ENCODE measurements at regions not wholly inside any gene's neighbourhood (a gene's known extent, or its start where the extent isn't known, plus 50 kb on each side); places are given as distances from the start of the nearest gene placed in this dataset.

DNA sequence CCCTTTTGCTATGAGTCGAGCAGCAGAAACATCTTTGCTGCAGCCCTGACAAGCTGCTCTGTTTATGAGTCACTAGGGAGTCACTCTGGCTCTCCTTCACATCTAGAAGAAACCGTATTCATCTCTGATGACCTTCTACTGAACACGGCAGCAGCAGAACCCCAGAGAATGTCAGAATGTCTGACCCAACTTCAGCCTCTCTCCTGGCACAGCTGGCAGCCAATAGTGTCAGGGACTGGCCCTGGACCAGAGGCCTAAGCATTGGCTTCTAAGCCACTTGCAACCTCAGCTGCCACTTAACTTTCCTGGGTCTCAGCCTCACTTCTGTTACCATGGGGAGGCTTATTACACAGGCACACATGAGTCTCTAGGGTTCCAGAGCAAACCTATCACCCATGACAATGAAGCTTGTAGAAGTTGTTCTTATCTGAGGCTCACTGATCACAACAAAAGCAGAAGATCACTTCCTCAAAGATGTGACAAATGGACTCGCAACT, 184.1 kb upstream of the TLE3 start:
- TF ChIP-seq, protein P1, sequence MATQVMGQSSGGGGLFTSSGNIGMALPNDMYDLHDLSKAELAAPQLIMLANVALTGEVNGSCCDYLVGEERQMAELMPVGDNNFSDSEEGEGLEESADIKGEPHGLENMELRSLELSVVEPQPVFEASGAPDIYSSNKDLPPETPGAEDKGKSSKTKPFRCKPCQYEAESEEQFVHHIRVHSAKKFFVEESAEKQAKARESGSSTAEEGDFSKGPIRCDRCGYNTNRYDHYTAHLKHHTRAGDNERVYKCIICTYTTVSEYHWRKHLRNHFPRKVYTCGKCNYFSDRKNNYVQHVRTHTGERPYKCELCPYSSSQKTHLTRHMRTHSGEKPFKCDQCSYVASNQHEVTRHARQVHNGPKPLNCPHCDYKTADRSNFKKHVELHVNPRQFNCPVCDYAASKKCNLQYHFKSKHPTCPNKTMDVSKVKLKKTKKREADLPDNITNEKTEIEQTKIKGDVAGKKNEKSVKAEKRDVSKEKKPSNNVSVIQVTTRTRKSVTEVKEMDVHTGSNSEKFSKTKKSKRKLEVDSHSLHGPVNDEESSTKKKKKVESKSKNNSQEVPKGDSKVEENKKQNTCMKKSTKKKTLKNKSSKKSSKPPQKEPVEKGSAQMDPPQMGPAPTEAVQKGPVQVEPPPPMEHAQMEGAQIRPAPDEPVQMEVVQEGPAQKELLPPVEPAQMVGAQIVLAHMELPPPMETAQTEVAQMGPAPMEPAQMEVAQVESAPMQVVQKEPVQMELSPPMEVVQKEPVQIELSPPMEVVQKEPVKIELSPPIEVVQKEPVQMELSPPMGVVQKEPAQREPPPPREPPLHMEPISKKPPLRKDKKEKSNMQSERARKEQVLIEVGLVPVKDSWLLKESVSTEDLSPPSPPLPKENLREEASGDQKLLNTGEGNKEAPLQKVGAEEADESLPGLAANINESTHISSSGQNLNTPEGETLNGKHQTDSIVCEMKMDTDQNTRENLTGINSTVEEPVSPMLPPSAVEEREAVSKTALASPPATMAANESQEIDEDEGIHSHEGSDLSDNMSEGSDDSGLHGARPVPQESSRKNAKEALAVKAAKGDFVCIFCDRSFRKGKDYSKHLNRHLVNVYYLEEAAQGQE (IDR thresholded peaks at IDR 0.05; ENCODE audit: insufficient read depth in 1 of 2, low read depth in 2 of 2, low read length in 2 of 2), result no peak
- TF ChIP-seq POLR2AphosphoS5 (IDR thresholded peaks at IDR 0.05; ENCODE audit: low read depth, low read length) (no peak), FOXP2 (optimal IDR thresholded peaks at IDR 0.05; ENCODE audit: borderline replicate concordance, extremely low read depth, extremely low read length, insufficient read depth) (no peak)

DNA sequence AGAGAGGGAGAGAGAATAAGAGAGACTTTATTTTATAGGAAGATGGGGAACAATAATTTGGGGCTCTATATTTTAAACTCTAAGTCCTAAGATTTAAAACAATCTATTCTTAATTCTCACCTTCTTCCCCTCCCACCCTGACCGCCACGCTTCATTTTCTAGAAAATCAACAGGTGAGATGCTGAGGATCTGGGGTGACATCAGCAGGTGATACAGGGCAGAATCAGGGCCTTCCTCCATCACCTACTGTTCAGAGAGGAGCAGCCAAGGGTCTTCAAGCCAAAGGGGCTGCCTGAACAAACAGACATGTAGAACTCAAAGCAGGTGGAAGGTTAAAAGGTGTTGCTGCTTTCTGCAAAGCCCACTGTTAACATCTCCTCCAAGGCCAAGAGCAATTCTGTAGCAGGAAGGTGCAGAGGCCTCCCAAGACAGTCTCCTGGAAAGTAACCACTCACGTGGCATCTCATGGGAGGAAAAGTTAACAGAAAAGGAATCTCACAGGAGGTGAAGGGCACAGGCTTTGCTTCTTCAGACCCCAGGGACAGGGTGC, 183.6 kb upstream of the TLE3 start:
- TF ChIP-seq TAF1 (IDR thresholded peaks at IDR 0.05; ENCODE audit: borderline replicate concordance, insufficient read depth, low read length) (no peak), SIN3A (IDR thresholded peaks at IDR 0.05; ENCODE audit: borderline replicate concordance, insufficient read depth, low read length) (no peak), POLR2AphosphoS5 (IDR thresholded peaks at IDR 0.05; ENCODE audit: low read depth, low read length) (no peak), FOXP2 (optimal IDR thresholded peaks at IDR 0.05; ENCODE audit: borderline replicate concordance, extremely low read depth, extremely low read length, insufficient read depth) (no peak)
- TF ChIP-seq, protein P1 (IDR thresholded peaks at IDR 0.05; ENCODE audit: insufficient read depth in 1 of 2, low read depth in 2 of 2, low read length in 2 of 2), result no peak

DNA sequence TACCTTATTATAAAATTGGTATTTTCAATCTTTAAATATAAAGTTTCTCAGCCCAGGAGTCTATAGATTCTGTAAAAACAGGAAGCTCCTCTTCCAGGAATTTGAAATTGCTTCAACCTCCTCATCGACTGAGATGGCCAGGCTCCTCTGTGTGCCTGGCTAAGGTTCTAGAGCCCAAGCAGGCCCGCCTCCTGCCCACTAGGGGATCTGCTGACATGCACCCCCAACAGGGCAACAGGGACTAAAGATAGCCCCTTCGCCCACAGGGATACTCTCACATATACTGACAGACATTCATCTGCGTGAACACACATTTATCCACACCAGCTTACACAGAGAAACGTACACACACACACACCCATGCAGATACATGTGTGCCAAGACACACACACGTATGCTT, 183.1 kb upstream of the TLE3 start:
- TF ChIP-seq SIN3A (IDR thresholded peaks at IDR 0.05; ENCODE audit: borderline replicate concordance, insufficient read depth, low read length) (no peak), POLR2AphosphoS5 (IDR thresholded peaks at IDR 0.05; ENCODE audit: low read depth, low read length) (no peak), TAF1 (IDR thresholded peaks at IDR 0.05; ENCODE audit: borderline replicate concordance, insufficient read depth, low read length) (no peak), FOXP2 (optimal IDR thresholded peaks at IDR 0.05; ENCODE audit: borderline replicate concordance, extremely low read depth, extremely low read length, insufficient read depth) (no peak)

DNA sequence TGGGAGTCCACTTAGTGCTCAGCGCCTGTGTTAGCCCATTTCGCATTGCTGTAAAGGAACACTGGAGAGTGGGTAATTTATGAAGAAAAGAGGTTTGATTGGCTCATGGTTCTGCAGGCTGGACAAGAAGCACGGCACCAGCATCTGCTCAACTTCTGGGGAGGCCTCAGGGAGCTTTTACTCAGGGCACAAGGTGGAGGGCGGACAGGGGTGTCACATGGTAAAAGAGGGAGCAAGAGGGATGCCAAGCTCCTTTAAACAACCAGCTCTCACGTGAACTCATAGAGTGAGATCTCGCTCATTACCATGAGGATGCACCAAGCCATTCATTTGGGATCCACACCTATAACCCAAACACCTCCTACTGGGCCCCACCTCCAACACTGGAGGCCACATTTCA, 181.4 kb upstream of the TLE3 start:
- TF ChIP-seq, protein P1 (IDR thresholded peaks at IDR 0.05; ENCODE audit: insufficient read depth in 1 of 2, low read depth in 2 of 2, low read length in 2 of 2), result no peak
- no peak for TF ChIP-seq SIN3A (IDR thresholded peaks at IDR 0.05; ENCODE audit: borderline replicate concordance, insufficient read depth, low read length)
- no peak for TF ChIP-seq TAF1 (IDR thresholded peaks at IDR 0.05; ENCODE audit: borderline replicate concordance, insufficient read depth, low read length)
- TF ChIP-seq FOXP2 (optimal IDR thresholded peaks at IDR 0.05; ENCODE audit: borderline replicate concordance, extremely low read depth, extremely low read length, insufficient read depth), result no peak
- TF ChIP-seq POLR2AphosphoS5 (IDR thresholded peaks at IDR 0.05; ENCODE audit: low read depth, low read length), result no peak

DNA sequence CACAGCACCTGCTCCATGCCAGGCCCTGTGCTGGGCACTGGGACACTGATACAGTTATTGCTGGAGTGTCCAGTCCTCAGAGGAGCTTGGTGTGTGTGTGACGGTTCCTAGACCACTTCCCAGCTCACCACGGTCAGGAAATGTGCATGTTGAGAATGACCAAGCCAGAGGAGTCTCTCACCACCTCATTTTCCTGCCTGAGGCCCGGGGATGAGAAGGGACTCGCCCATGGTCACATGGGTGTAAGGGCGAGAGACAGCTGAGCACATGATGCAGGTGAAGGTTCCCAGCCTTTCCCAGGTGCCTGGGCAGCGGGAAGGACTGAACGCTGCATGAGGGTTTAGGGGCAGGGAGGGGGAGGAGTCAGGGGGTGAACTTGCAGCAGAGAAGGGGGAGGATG, 180.9 kb upstream of the TLE3 start:
- TF ChIP-seq SIN3A (IDR thresholded peaks at IDR 0.05; ENCODE audit: borderline replicate concordance, insufficient read depth, low read length) (no peak), FOXP2 (optimal IDR thresholded peaks at IDR 0.05; ENCODE audit: borderline replicate concordance, extremely low read depth, extremely low read length, insufficient read depth) (no peak), TAF1 (IDR thresholded peaks at IDR 0.05; ENCODE audit: borderline replicate concordance, insufficient read depth, low read length) (no peak), POLR2AphosphoS5 (IDR thresholded peaks at IDR 0.05; ENCODE audit: low read depth, low read length) (no peak)
- TF ChIP-seq, protein P1 (IDR thresholded peaks at IDR 0.05; ENCODE audit: insufficient read depth in 1 of 2, low read depth in 2 of 2, low read length in 2 of 2), result no peak
